SK-N-SH treated with all-trans-retinoic acid at 6 μM for 48 hours (cell line): ENCODE measurements at regions not wholly inside any gene's neighbourhood (a gene's known extent, or its start where the extent isn't known, plus 50 kb on each side); places are given as distances from the start of the nearest gene placed in this dataset.
"Not testable (repeated sequence)": the region's sequence is repeated elsewhere in the genome, so short reads cannot be mapped to it uniquely, and the experiment has no call there.

Source experiments
- ATAC-seq: fragments of 200-7000 bp; cut with Tn5 transposase; 3 replicates; pipeline ENCODE4 v1.9.1; 2020; ENCODE audit warnings: mild to moderate bottlenecking, moderate library complexity
- BACH2 ChIP-seq: fragments of 250-450 bp; sonication (Bioruptor Pico); IDR thresholded peaks from 2 replicates; pipeline ENCODE4 v1.9.0; 2021; ENCODE audit warnings: mild to moderate bottlenecking, borderline replicate concordance
- ESRRG ChIP-seq: fragments of 250-450 bp; sonication (Bioruptor Pico); IDR thresholded peaks from 2 replicates; pipeline ENCODE4 v1.6.1; 2021; ENCODE audit warnings: mild to moderate bottlenecking
- GLIS3 ChIP-seq: fragments of 250-450 bp; sonication (Bioruptor Pico); IDR thresholded peaks from 2 replicates; pipeline ENCODE4 v1.5.0; 2020; ENCODE audit warnings: mild to moderate bottlenecking, moderate library complexity
- OSR1 ChIP-seq: fragments of 250-450 bp; sonication (Bioruptor Pico); IDR thresholded peaks from 2 replicates; pipeline ENCODE4 v1.8.0; 2022; ENCODE audit warnings: moderate library complexity, mild to moderate bottlenecking, inconsistent platforms
- PATZ1 ChIP-seq: fragments of 250-450 bp; sonication (Bioruptor Pico); IDR thresholded peaks from 2 replicates; pipeline ENCODE4 v1.8.0; 2020; ENCODE audit warnings: mild to moderate bottlenecking, moderate library complexity, borderline replicate concordance
- PPARA ChIP-seq: fragments of 250-450 bp; sonication (Bioruptor Pico); IDR thresholded peaks from 2 replicates; pipeline ENCODE4 v1.5.0; 2020; ENCODE audit warnings: mild to moderate bottlenecking, borderline replicate concordance
- TCF4 ChIP-seq: fragments of 250-450 bp; sonication (Bioruptor Pico); IDR thresholded peaks from 2 replicates; pipeline ENCODE4 v1.8.0; 2021; ENCODE audit warnings: mild to moderate bottlenecking, moderate library complexity, borderline replicate concordance
- TOX ChIP-seq: fragments of 250-450 bp; sonication (Bioruptor Pico); IDR thresholded peaks from 2 replicates; pipeline ENCODE4 v1.8.0; 2021; ENCODE audit warnings: mild to moderate bottlenecking, moderate library complexity, borderline replicate concordance
- ZNF8 ChIP-seq: fragments of 450-650 bp; formaldehyde crosslinking; IDR thresholded peaks from 2 replicates; pipeline ENCODE4 v1.5.0; 2020; ENCODE audit warnings: mild to moderate bottlenecking, moderate library complexity
- TF ChIP-seq, protein P1 (sequence below): fragments of 250-450 bp; sonication (Bioruptor Pico); IDR thresholded peaks from 2 replicates; pipeline ENCODE4 v1.5.1; 2021; ENCODE audit warnings: mild to moderate bottlenecking, moderate library complexity
- TF ChIP-seq, protein P2 (sequence below): fragments of 250-450 bp; sonication (Bioruptor Pico); IDR thresholded peaks from 2 replicates; pipeline ENCODE4 v1.5.0; 2020; ENCODE audit warnings: mild to moderate bottlenecking, moderate library complexity

DNA sequence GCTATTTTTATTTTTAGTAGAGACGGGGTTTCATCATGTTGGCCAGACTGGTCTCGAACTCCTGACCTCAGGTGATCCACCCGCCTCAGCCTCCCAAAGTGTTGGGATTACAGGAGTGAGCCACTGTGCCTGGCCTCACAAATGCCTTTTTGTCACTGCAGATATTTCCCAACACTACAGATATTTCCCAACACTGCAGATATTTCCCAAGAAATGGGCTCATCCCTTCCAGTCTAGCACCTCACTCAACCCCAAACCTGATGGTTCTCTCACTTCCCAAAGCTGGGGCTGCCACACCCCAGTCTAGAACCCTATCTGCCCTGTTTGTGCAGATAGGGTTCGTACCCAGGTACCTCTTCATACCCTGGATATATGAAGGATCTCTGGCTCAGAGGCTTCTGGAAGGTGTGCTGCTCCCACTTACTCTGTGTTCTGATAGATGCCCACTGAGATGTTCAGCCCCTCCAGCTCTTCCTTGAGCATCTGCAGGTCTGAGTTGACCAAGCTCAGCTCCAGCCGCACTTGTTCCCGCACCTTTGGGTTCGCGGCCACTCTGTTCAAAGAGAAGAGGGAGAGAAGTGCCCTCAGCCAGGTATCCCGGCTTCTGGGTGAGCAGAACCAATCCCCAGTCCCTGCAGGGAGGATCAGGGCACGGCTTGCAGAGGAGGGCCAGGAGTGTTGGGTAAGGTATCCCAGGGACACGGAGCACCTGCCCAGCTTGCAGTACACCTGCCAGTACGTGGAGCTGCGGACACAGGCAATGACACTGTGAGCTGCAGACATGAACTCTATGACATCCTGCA lies 265.1 kb downstream of the GOLGA6L6 start:
- ATAC-seq: not testable (repeated sequence)

DNA sequence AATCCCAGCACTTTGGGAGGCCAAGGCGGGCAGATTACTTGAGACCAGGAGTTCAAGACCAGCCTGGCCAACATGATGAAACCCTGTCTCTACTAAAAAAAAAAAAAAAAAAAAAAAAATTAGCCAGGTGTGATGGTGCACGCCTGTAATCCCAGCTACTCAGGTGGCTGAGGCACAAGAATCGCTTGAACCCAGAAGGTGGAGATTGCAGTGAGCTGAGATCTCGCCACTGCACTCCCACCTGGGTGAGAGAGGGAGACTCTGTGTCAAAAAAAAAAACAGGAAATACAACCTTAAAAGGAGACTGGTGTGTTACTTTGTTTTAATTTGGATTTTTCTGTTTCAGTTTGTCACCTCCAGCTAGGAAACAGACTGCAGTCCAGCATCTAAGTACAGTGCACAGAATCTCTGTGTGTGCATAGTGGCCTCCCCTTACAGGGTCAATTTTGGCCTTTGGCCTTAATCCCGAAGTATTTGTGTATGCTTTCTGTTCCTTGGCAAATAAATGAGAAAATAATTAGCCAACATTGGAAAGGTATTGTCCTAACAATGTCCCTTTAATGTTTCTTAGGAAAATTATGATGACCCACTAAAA lies 266.1 kb downstream of the GOLGA6L6 start:
- not testable (repeated sequence) for ATAC-seq

DNA sequence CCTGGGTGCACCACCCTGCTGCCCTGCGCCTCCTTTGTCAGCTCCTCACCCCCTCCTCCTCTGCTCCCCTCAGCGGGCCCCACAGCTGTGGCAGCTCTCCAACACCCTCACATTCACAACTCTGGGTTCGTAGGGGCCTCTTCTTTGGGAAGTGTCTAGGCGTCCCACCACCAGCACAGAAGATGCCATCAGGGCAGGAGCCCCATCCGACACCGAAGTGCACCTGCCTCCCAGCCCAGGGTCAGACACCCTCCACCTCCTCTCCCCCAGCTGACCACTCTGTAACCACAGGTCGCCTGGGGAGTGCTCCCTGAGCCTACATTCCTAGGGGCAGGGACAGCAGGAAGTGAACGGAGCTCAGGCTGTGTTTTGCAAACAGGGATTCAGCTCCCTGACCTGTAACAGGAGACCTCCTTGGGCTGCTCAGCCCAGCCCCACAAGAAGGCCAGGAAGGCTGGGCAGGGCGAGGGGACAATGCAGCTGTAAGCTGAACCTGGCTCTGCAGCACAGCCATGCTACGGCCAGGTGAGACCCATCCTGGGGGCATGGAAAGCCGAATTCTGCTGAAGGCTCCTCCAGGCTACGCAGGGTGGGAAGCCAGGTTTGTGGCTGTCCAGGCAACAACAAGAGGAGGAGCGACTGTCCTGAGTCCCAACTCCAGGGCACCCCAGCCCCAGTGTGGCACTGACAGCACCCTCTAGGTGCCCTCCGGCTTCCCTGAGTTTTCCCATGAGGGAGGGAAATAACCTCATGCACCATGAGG lies 269.0 kb downstream of the GOLGA6L6 start:
- no peak; the same call in 2 of the 3 replicates for ATAC-seq
- TF ChIP-seq, protein P1, sequence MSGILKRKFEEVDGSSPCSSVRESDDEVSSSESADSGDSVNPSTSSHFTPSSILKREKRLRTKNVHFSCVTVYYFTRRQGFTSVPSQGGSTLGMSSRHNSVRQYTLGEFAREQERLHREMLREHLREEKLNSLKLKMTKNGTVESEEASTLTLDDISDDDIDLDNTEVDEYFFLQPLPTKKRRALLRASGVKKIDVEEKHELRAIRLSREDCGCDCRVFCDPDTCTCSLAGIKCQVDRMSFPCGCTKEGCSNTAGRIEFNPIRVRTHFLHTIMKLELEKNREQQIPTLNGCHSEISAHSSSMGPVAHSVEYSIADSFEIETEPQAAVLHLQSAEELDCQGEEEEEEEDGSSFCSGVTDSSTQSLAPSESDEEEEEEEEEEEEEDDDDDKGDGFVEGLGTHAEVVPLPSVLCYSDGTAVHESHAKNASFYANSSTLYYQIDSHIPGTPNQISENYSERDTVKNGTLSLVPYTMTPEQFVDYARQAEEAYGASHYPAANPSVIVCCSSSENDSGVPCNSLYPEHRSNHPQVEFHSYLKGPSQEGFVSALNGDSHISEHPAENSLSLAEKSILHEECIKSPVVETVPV (CRISPR knock-in tag): no peak
- TF ChIP-seq PATZ1 (CRISPR knock-in tag): no peak
- TF ChIP-seq, protein P2, sequence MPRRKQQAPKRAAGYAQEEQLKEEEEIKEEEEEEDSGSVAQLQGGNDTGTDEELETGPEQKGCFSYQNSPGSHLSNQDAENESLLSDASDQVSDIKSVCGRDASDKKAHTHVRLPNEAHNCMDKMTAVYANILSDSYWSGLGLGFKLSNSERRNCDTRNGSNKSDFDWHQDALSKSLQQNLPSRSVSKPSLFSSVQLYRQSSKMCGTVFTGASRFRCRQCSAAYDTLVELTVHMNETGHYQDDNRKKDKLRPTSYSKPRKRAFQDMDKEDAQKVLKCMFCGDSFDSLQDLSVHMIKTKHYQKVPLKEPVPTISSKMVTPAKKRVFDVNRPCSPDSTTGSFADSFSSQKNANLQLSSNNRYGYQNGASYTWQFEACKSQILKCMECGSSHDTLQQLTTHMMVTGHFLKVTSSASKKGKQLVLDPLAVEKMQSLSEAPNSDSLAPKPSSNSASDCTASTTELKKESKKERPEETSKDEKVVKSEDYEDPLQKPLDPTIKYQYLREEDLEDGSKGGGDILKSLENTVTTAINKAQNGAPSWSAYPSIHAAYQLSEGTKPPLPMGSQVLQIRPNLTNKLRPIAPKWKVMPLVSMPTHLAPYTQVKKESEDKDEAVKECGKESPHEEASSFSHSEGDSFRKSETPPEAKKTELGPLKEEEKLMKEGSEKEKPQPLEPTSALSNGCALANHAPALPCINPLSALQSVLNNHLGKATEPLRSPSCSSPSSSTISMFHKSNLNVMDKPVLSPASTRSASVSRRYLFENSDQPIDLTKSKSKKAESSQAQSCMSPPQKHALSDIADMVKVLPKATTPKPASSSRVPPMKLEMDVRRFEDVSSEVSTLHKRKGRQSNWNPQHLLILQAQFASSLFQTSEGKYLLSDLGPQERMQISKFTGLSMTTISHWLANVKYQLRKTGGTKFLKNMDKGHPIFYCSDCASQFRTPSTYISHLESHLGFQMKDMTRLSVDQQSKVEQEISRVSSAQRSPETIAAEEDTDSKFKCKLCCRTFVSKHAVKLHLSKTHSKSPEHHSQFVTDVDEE: no peak
- TF ChIP-seq OSR1: no peak
- TF ChIP-seq TOX (CRISPR knock-in tag): no peak
- TF ChIP-seq BACH2: no peak
- TF ChIP-seq ESRRG (CRISPR knock-in tag): no peak
- no peak for TF ChIP-seq ZNF8
- no peak for TF ChIP-seq PPARA (CRISPR knock-in tag)
- TF ChIP-seq GLIS3 (CRISPR knock-in tag): no peak

DNA sequence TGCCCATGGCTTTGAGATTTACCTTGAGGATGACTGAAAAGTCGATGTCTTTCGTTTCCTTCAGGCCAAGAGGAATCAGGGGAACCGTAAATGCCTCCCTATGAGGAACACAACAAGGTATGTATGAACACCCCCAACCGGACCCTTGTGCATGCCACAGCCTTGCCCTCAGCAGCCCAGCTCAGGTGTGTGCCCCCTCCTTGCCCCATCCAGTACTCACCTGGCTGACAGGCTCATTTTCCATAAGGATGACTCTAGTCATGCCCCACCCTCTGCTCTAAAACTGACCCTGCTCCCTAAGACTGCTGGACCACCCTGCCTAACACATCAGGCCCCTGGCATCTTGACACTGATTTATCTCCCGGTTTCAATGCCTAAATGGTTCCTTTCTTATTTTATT lies 270.0 kb downstream of the GOLGA6L6 start:
- no peak for ATAC-seq
- no peak for TF ChIP-seq GLIS3 (CRISPR knock-in tag)
- no peak for TF ChIP-seq TCF4 (CRISPR knock-in tag)
- TF ChIP-seq, protein P1 (CRISPR knock-in tag): no peak

GRCh38 chr15:20269956-20270355 lies 271.6 kb downstream of the GOLGA6L6 start:
- not testable (repeated sequence) for ATAC-seq

GRCh38 chr15:20267996-20268395 lies 273.6 kb downstream of the GOLGA6L6 start:
- ATAC-seq: not testable (repeated sequence)

GRCh38 chr15:20267051-20267730 lies 274.4 kb downstream of the GOLGA6L6 start:
- ATAC-seq: not testable (repeated sequence)

DNA sequence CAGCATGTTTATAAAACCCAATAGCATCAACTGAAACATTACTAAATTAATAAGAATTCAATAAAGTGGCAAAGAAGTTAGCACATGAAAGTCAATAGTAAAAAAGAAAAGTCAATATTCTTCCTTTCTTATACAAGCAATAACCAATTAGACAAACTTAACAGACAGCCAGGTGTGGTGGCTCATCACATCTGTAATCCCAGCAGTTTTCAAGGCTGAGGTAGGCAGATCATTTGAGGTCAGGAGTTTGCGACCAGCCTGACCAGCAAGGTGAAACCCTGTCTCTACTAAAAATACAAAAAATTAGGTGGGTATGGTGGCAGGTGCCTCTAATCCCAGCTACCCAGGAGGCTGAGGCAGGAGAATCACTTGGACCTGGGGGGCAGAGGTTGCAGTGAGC lies 275.9 kb downstream of the GOLGA6L6 start:
- not testable (repeated sequence) for ATAC-seq

DNA sequence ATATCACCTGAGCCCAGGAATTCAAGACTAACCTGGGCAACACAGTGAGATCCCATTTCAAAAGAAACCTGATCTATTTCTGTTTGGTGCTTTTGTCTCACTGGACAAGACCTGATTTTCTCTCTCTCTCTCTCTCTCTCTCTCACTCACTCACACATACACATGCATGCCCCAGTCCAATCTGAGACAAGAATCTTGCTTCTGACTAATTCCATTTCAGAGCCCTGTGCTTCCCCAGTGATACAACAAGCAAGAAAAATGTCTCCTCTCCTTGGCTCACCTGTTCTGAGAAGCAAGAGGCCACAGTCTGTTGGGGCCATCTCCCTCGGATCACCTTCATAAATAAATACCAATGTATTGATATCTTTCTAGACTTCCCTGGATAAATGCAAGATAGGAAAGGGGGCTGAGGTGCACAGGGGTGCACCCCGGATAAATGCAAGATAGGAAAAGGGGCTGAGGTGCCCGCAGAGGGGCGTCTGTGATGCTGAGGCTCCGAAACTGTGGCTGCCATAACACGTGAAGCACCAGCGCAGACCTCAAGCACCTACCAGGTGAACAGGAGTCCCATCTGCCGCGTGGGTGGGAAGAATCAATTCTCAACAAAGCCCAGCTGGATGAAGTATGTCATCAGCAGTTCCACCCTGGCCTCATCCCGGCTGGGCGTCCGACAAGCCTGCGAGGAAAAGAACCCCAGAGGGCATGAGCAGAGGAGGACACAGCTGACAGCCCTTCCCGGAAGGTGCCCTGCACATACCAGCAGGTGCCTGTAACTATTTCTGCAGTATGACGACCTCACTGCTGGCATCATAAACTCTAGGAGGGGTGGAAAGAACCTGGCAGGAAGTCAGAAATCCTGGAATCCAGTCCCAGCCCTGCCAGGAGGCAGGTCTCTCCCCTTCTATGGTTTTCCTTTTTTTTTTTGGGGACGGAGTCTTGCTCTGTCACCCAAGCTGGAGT lies 280.0 kb downstream of the GOLGA6L6 start:
- ATAC-seq: peak; percentile 19; the same call in 1 of the 3 replicates

DNA sequence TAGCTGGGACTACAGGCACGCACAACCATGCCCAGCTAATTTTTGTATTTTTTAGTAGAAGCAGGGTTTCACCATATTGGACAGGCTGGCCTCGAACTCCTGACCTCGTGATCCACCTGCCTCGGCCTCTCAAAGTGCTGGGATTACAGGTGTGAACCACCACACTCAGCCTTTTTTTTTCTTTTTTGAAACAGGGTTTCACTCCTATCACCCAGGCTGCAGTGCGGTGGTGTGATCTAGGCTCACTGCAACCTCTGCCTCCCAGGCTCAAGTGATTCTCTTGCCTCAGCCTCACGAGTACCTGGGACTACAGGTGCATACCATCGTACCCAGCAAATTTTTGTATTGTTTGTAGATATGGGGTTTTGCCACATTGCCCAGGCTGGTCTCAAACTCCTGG lies 280.9 kb downstream of the GOLGA6L6 start:
- ATAC-seq: not testable (repeated sequence)
